Activated naive CD8-positive, alpha-beta T cell treated with anti-CD3 and anti-CD28 coated beads, Interleukin-2, amount 50 U/mL, for 24 hours (primary cell): ENCODE measurements at regions not wholly inside any gene's neighbourhood (a gene's known extent, or its start where the extent isn't known, plus 50 kb on each side); places are given as distances from the start of the nearest gene placed in this dataset.

Experiments used
- ATAC-seq: fragments of 150-1000 bp; cut with Tn5 transposase; one replicate; pipeline ENCODE4 v1.10.0; 2021
- DNase-seq: peaks from one replicate; pipeline ENCODE4 v3.0.0; 2021
- H3K27ac Mint-ChIP-seq: one replicate; pipeline ENCODE4 v1.8.0; 2021; ENCODE audit warnings: mild to moderate bottlenecking, mixed read lengths
- H3K27me3 Mint-ChIP-seq: one replicate; pipeline ENCODE4 v1.8.0; 2021; ENCODE audit warnings: mixed read lengths
- H3K36me3 Mint-ChIP-seq: one replicate; pipeline ENCODE4 v1.8.0; 2021; ENCODE audit warnings: low read depth, mixed read lengths
- H3K4me1 Mint-ChIP-seq: one replicate; pipeline ENCODE4 v1.8.0; 2021; ENCODE audit warnings: mixed read lengths
- H3K4me3 Mint-ChIP-seq: one replicate; pipeline ENCODE4 v1.8.0; 2021; ENCODE audit warnings: mild to moderate bottlenecking, moderate library complexity, mixed read lengths
- H3K9me3 Mint-ChIP-seq: one replicate; pipeline ENCODE4 v1.8.0; 2021; ENCODE audit warnings: mixed read lengths

DNA sequence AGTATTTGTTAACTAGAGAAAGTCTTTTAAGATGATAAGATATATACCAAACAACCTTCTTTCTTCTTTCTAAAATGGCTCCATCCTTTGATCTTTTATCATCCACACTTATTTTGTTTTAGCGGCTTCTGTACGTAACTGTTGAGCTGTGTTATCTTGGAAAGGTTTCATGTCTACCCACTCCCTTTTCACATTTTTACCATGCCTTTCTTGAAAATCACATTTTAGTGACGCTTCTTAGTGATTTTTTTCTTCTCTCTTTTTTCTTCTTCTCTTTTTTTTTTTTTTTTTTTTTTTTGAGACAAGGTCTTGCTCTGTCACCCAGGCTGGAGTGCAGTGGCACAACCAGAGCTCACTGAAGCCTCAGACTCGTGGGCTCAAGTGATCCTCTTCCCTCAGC is 135.1 kb downstream of the CHIC2 start:
- no peak for ATAC-seq
- no peaks in the 10 kb centered on the region for H3K9me3 Mint-ChIP-seq
- DNase-seq = no peak
- H3K27ac Mint-ChIP-seq = no peak overlapping the region
- H3K27me3 Mint-ChIP-seq = no peaks in the 10 kb centered on the region
- H3K4me1 Mint-ChIP-seq = no peaks in the 10 kb centered on the region
- peaks cover 2% of the 10 kb centered on the region for H3K36me3 Mint-ChIP-seq
- no peak overlapping the region for H3K4me3 Mint-ChIP-seq

DNA sequence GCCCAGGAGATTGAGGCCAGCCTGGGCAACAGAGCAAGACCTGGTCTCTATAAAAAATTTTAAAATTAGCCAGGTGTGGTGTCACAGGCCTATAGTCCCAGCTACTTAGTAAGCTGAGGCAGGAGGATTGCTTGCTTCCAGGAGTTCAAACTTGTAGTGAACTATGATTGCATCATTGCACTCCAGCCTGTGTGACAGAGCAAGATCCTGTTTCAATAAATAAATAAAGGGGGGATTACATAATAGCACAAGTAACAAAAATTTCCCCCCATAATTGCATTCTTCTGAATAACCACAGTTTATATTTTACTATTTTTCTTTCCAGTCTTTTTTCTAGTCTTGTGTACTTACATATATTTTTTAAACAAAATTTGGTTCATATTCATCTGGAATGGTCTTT is 135.6 kb downstream of the CHIC2 start:
- Mint-ChIP-seq H3K36me3 (no peaks in the 10 kb centered on the region), H3K27me3 (no peaks in the 10 kb centered on the region), H3K9me3 (no peaks in the 10 kb centered on the region), H3K4me3 (no peak overlapping the region), H3K4me1 (no peaks in the 10 kb centered on the region), H3K27ac (no peak overlapping the region)
- DNase-seq = no peak
- no peak for ATAC-seq

DNA sequence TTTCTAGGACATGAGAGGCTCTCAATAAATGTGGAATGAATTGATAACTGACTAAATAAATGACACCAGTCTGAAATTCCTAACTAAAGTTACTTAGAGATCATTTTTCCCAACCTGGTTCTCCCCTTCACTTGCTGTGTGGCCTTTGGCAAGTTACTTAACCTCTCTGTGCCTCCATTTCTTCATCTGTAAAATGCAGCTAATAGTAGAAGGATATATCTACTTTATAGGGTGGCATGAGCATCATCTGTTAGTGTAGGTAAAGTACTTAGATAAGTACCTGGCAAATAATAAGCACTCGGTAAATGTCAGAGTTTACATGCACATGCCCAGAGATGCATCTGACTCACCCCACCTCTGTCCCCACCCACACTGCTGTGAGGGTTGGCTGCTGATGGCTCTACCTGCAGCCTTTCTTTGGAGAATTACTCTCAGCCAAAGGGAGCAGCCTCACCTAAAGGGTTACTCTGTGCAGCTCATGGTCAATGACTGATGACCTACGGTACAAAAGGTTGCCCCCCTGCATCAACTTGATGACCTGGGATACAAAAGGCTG is 139.3 kb downstream of the CHIC2 start:
- Mint-ChIP-seq H3K27ac (no peak overlapping the region), H3K4me1 (no peaks in the 10 kb centered on the region), H3K9me3 (no peaks in the 10 kb centered on the region), H3K4me3 (no peak overlapping the region), H3K27me3 (no peaks in the 10 kb centered on the region), H3K36me3 (no peaks in the 10 kb centered on the region)
- no peak for ATAC-seq
- no peak for DNase-seq

DNA sequence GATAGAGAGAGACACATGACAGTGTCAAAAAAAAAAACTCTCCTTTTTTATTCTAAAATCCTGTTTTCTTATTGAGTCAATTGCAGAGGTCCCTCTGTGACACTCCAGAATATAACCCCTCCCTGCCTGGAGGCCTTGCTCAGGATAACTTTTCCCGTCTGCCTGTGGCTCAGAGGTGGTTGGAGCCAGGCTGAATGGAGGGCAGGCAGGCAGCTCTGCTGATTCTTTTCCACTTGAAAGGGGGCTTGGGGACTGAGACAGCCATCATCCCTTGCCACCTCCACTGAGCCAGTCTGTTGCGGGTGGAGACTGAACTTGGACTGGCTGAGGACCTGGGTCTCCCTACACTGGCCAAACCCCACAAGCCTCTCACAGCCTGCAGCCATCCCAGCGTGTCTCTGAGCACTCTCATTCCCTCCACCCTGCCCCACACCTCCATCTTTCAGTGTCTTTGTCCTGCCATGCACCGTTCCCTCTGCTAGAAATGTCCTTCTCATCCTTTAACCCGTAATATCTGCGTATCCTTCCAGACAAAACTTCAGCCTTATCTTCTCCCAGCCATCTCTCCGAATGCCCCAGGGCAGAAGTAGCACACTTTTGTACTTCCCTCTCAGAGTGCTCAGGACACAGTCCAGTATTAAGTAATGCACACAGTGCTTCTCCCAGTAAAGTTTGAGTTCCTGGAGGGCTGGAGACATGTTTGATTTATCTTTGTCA is 139.9 kb downstream of the CHIC2 start:
- Mint-ChIP-seq H3K27me3 (peaks cover 2% of the 10 kb centered on the region), H3K9me3 (no peaks in the 10 kb centered on the region), H3K36me3 (no peaks in the 10 kb centered on the region), H3K27ac (no peak overlapping the region), H3K4me3 (no peak overlapping the region), H3K4me1 (no peaks in the 10 kb centered on the region)
- ATAC-seq = no peak
- no peak for DNase-seq

GRCh38 chr4:53923921-53924320 is 140.5 kb downstream of the CHIC2 start:
- Mint-ChIP-seq H3K9me3 (no peaks in the 10 kb centered on the region), H3K27me3 (peaks cover 7% of the 10 kb centered on the region), H3K4me3 (no peak overlapping the region), H3K36me3 (no peaks in the 10 kb centered on the region), H3K27ac (no peak overlapping the region), H3K4me1 (no peaks in the 10 kb centered on the region)
- ATAC-seq = no peak
- no peak for DNase-seq

- H3K27me3 Mint-ChIP-seq = peaks cover 9% of the 10 kb centered on the region
- DNase-seq (no peak), ATAC-seq (no peak)
- no peaks in the 10 kb centered on the region for H3K9me3 Mint-ChIP-seq
- no peaks in the 10 kb centered on the region for H3K4me1 Mint-ChIP-seq
- H3K27ac Mint-ChIP-seq = no peak overlapping the region
- no peaks in the 10 kb centered on the region for H3K36me3 Mint-ChIP-seq
- no peak overlapping the region for H3K4me3 Mint-ChIP-seq
Measured at GRCh38 chr4:53921856-53922255, 142.5 kb downstream of the CHIC2 start.

DNA sequence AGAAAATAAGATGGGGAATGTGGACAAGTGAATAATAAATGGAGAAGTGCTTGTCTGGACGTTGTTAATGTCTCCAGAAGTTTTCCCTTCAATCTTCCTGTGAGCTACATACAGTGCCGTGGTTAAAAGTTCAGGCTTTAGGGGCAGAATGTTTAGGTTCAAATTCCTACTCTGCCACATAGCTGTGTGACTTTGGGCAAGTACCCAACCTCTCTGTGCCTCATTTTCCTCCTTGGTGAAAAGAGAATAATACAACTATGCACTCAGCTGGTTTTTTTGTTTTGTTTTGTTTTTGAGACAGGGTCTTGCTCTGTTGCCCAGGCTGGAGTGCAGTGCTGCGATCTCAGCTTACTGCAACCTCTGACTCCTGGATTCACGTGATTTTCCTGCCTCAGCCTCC is 143.5 kb downstream of the CHIC2 start:
- no peaks in the 10 kb centered on the region for H3K9me3 Mint-ChIP-seq
- no peak for ATAC-seq
- H3K27me3 Mint-ChIP-seq = peaks cover 9% of the 10 kb centered on the region
- H3K4me3 Mint-ChIP-seq = no peak overlapping the region
- H3K4me1 Mint-ChIP-seq = no peaks in the 10 kb centered on the region
- no peak for DNase-seq
- no peaks in the 10 kb centered on the region for H3K36me3 Mint-ChIP-seq
- no peak overlapping the region for H3K27ac Mint-ChIP-seq

- Mint-ChIP-seq H3K4me1 (no peaks in the 10 kb centered on the region), H3K27ac (no peak overlapping the region), H3K36me3 (no peaks in the 10 kb centered on the region), H3K27me3 (peaks cover 9% of the 10 kb centered on the region), H3K4me3 (no peak overlapping the region), H3K9me3 (no peaks in the 10 kb centered on the region)
- DNase-seq (no peak), ATAC-seq (no peak)
Measured at GRCh38 chr4:53920116-53920515, 144.3 kb downstream of the CHIC2 start.

DNA sequence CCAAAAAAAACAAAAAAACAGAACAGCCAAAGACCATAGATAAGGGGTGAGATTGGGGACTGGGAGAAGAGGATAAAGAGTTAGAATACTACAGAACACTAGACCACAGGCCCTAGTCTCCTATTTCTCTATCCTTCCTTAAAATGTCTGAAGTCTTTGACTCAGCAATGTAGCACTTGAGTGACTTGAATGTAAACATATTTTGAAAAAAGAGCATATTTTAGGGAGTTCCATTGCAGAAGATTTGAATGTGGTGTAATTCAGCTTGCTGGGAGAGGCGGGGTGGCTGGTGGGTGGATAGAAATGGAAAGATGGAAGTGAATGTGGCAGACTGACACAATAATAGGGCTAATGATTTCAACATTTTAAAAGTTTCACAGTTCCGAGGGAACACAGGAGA is 144.9 kb downstream of the CHIC2 start:
- Mint-ChIP-seq H3K27ac (no peak overlapping the region), H3K27me3 (peaks cover 9% of the 10 kb centered on the region), H3K9me3 (no peaks in the 10 kb centered on the region), H3K4me1 (no peaks in the 10 kb centered on the region), H3K4me3 (no peak overlapping the region), H3K36me3 (no peaks in the 10 kb centered on the region)
- ATAC-seq (no peak), DNase-seq (no peak)

DNA sequence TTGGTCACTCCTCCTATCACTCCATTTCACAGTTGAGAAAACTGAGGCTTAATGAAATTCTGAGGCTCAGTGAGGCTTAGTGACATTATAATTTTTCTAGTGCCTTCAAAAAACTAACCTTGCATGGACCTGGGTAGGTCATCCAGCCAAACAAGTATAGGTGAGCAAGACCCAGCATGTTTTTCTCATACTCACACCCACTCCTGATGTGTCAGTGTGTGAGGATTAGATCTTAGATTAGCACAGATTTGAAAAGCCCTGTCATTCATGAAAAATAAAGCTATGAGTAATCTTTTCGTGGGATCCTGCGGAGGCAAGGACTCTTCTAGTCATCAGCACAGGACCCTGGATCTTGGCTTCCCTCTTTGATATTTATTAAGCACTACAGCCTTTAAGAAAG is 146.7 kb downstream of the CHIC2 start:
- Mint-ChIP-seq H3K36me3 (no peaks in the 10 kb centered on the region), H3K9me3 (no peaks in the 10 kb centered on the region), H3K4me1 (no peaks in the 10 kb centered on the region), H3K27me3 (peaks cover 9% of the 10 kb centered on the region), H3K4me3 (no peak overlapping the region), H3K27ac (no peak overlapping the region)
- DNase-seq (no peak), ATAC-seq (peak; percentile 34)

- ATAC-seq (no peak), DNase-seq (no peak)
- H3K4me1 Mint-ChIP-seq = no peaks in the 10 kb centered on the region
- no peaks in the 10 kb centered on the region for H3K9me3 Mint-ChIP-seq
- peaks cover 9% of the 10 kb centered on the region for H3K27me3 Mint-ChIP-seq
- no peak overlapping the region for H3K27ac Mint-ChIP-seq
- H3K36me3 Mint-ChIP-seq = no peaks in the 10 kb centered on the region
- H3K4me3 Mint-ChIP-seq = no peak overlapping the region
Measured at GRCh38 chr4:53916431-53916889, 147.9 kb downstream of the CHIC2 start.

DNA sequence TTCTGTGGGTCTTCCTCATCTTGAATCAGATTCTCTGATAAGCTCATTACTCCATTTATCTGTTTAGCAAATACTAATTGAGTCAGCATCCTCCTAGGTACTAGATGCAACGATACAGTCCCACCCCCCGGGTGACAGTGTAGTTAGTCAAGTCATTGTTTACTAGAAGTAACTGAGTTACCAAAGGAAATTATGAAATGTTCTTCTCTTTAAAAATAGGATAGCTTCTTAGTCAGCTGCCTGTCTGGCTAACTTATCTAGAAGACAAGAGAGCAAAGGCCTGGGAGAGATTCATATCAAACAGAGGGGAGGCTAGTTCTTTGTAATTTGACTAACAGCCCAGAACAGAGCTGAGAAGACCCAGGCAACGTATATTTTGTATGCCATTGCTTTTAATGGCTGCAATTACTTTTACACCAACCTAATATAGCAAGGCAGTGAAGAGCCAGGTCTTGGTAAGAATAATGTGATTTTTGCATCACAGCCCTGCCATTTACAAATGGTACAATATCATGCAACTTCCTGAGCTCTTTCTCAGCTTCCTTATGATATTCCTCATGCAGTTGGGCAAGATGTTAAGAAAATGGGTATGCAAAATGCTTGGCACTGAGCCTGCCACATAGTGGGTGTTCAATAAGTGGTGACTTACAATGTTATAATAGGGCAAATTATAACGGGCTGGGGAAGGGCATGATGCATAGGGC is 149.9 kb downstream of the CHIC2 start:
- no peak overlapping the region for H3K4me3 Mint-ChIP-seq
- H3K27me3 Mint-ChIP-seq = peaks cover 13% of the 10 kb centered on the region
- H3K36me3 Mint-ChIP-seq = no peaks in the 10 kb centered on the region
- no peak overlapping the region for H3K27ac Mint-ChIP-seq
- no peaks in the 10 kb centered on the region for H3K9me3 Mint-ChIP-seq
- DNase-seq = no peak
- peak; percentile 44 for ATAC-seq
- H3K4me1 Mint-ChIP-seq = no peaks in the 10 kb centered on the region

DNA sequence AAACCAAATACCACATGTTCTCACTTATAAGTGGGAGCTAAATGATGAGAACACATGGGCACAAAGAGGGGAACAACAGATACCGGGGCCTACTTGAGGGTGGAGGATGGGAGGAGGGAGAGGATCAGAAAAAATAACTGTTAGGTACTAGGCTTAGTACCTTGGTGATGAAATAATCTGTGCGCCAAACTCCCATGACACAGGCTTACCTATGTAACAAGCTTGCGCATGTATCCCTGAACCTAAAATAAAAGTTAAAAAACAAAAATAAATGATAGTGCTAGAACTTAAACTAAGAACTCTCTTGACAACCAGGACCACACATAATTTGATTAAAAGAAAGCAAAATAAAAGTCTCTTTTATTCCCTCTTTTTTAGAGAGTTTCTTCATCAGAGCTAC is 150.6 kb downstream of the CHIC2 start:
- no peak overlapping the region for H3K4me3 Mint-ChIP-seq
- no peak for ATAC-seq

GRCh38 chr4:53912766-53913497 is 151.5 kb downstream of the CHIC2 start:
- ATAC-seq = peak; percentile 37
- no peak for DNase-seq
- H3K9me3 Mint-ChIP-seq = no peaks in the 10 kb centered on the region
- H3K4me3 Mint-ChIP-seq = no peak overlapping the region
- peaks cover 22% of the 10 kb centered on the region for H3K27me3 Mint-ChIP-seq
- no peak overlapping the region for H3K27ac Mint-ChIP-seq
- no peaks in the 10 kb centered on the region for H3K36me3 Mint-ChIP-seq
- peaks cover 7% of the 10 kb centered on the region for H3K4me1 Mint-ChIP-seq

More for the DNA sequence above, 150.6 kb downstream of the CHIC2 start:
- Mint-ChIP-seq H3K27ac (no peak overlapping the region), H3K36me3 (no peaks in the 10 kb centered on the region), H3K27me3 (peaks cover 14% of the 10 kb centered on the region), H3K9me3 (no peaks in the 10 kb centered on the region), H3K4me1 (peaks cover under 1% of the 10 kb centered on the region)
- no peak for DNase-seq

DNA sequence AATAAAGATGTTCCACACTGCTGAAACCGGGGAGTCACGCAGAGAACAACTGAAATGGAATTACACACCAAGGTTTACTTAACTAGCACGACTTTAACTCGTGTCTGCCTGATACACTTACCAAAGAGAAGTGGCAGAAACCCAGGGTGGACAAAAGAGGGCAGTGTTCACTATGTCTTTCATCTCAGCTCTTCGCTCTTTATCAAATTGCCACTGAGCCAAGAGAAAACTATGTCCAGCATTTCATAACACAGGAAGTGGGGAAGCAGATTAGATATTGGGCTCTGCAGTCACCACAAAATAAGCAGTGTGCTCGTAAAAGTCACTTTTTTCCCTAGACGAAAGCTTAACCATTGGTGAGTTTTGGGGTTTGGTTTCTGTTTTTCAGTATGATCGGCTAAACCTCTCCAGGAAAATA is 155.7 kb downstream of the CHIC2 start:
- peaks cover 55% of the 10 kb centered on the region for H3K27me3 Mint-ChIP-seq
- no peak overlapping the region for H3K4me3 Mint-ChIP-seq
- no peak for DNase-seq

More for the DNA sequence above, 155.7 kb downstream of the CHIC2 start:
- no peak overlapping the region for H3K27ac Mint-ChIP-seq
- no peaks in the 10 kb centered on the region for H3K36me3 Mint-ChIP-seq
- H3K9me3 Mint-ChIP-seq = no peaks in the 10 kb centered on the region
- ATAC-seq = no peak
- H3K4me1 Mint-ChIP-seq = peaks cover 12% of the 10 kb centered on the region
